ENCODE measurements at regions not wholly inside any gene's neighbourhood (a gene's known extent, or its start where the extent isn't known, plus 50 kb on each side); places are given as distances from the start of the nearest gene placed in this dataset.
"Not testable (repeated sequence)": the region's sequence is repeated elsewhere in the genome, so short reads cannot be mapped to it uniquely, and the experiment has no call there.

DNA sequence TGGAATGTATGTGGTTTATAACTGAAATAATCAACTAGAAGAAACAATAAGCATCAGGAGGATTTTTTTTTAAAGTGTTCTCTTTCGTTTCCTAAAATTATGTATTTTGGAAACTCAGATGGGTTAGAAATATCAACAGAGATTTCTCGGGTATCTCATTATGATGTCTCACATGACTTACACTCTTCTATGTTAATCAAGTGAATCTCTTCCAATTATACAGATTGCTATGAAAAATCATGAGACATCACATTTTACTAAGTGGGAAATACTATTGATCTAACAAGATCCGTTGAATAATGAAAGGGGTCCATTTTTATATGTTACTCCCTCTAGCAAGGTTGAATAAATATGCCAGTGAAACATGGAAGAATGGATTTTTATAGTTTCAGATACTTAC, 54.7 kb upstream of the NRIP1 start:
- DNase-seq = no peak

GRCh38 chr21:15121097-15121654, 56.4 kb upstream of the NRIP1 start:
- no peak for DNase-seq

GRCh38 chr21:15121655-15122120, 56.9 kb upstream of the NRIP1 start:
- no peak for DNase-seq

GRCh38 chr21:15122241-15122640, 57.4 kb upstream of the NRIP1 start:
- no peak for DNase-seq

DNA sequence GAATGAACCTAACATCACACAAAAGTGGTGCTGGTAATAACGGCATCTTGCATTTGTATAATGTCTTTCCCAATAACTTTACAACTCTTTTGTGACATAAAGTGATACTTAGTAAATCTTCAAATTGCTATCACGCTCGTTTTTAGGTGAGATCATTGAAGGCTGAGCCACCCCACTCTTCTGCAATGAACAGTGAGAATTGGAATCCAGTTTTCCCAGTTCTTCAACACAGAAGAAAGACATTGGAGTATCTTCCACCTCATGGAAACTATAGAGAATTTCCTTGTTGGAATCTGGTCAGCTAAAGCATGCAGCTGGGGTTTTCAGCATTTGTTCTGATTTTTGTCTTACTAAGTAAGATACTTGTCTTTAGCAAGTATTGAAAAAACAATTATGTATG, 59.9 kb upstream of the NRIP1 start:
- DNase-seq = no peak

- DNase-seq = no peak
Observed at GRCh38 chr21:15126948-15127347, 62.1 kb upstream of the NRIP1 start.

DNA sequence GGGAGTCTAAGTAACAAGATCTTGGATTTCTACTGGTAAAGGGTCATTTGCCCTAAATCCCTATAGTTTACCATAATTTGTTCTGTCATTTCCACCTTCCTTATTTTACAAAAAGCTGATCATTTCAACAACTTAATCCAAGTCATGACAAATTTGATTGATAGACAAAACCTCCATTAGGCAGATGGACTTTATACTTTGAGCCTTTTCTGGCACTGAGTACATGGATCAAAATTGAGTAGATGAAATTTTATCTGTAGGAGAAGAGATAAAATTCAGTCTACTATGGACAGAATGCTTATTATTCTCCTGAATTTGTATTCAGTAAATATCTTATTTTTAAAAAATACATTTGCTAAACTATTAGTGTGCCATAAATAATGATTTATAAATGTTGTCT, 62.6 kb upstream of the NRIP1 start:
- no peak for DNase-seq

- DNase-seq = no peak
Observed at GRCh38 chr21:15128267-15128666, 63.5 kb upstream of the NRIP1 start.

GRCh38 chr21:15128714-15129113, 63.9 kb upstream of the NRIP1 start:
- not testable (repeated sequence) for DNase-seq

GRCh38 chr21:15130326-15130725, 65.5 kb upstream of the NRIP1 start:
- DNase-seq = no peak

DNA sequence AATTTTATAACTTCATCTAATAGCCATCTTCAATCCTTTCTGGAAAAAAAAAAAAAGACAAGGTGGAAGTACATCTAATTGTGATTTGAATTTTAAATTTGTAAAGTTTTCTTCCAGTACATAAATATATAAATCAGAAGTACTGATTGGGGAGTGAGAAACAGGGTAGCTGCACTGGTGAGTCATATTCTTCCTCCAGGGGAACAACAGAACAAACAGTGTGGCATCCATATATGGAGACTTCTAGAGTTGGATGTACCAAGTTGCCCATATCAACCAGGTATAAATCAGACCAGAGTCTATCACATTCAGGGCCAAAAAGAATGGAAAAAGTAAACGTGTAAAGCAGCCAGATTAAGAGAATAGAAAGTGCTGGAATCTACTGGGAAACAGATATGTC, 66.0 kb upstream of the NRIP1 start:
- no peak for DNase-seq

DNA sequence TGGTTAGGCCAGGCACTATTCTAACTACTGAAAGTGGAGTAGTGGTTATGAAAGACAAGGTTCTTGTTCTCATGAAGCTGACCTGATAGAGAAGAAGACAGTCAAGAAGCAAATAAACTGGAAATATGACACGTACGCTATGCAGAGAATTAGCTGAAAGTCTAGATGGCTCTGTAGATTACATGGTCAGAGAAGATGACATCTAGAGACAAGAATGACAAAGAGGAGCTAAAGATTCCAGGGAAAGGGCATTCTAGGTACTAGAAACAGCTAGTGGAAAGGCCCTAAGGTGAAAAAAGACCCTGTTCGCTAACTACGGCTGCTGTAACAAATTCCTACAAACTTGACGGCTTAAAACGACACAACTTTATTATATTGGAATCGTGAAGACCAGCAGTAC, 68.0 kb upstream of the NRIP1 start:
- DNase-seq = no peak

DNA sequence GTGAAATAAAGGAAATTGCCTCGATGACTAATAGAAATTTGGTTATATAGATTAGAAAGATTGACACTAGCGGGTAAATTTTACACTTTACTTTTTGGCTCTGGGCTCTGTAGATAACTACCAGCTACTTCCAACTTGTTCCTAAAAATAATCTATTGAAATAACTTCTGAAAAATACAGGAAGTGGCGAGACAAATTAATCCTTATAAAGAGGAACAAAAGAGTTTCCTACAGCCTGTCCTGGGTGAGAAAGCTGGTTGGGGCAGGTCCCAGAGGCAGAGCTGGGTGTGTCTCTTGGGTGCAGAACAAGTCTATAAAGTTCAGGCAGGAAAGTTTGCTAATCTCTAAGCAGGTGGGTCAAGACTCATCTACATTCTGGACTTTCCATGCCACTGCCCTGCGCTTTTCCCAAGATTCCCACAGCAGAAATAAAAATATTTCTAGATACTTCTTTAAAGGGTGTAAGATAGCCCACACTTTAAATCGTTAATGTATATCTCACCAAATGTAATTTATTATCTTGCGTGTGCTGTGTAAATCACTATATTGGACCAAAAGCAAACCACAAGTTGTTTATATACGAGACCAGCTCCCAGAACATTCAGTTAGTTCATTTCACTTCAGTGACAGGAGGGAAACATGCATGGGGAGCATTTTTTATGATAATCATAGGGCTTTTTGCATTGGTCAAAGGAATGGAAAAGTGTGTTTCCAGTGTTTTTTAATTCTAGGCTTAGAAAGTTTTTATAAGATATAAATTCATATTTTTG, 70.1 kb upstream of the NRIP1 start:
- no peak for DNase-seq

DNA sequence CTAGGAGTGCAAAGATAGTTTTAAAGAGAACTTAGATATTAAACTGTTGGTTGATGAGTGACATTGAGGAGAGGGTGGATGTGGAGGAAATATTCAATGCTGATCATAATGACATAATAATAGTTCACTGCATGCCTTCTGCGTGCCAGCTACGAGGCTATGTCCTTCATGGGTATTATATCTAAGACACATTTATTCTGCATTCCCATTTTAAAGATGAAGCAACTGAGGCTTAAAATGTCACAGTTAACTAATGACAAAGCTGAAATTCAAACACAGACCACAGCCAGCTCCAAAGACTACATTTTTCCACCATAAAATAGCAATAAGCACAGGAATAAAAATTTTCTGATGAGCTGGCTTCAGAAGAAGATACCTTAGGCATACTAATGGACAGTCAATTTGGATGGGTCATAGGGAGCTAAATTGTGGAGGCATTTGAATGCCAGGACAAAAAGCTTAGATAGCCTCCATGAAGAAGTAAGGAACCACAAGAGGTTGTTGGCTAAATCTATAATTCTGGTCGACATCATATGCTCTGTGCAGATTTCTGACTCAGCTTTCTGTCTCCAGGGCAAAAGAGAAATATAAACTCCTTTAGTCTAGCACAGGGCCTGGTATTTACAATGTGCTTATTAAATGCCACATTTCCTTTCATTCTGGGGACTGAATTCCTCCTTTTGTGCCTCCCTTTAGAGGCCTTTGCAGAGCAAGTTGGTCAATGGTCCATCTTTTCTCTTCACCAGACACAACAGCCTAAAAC, 71.2 kb upstream of the NRIP1 start:
- DNase-seq = no peak

DNA sequence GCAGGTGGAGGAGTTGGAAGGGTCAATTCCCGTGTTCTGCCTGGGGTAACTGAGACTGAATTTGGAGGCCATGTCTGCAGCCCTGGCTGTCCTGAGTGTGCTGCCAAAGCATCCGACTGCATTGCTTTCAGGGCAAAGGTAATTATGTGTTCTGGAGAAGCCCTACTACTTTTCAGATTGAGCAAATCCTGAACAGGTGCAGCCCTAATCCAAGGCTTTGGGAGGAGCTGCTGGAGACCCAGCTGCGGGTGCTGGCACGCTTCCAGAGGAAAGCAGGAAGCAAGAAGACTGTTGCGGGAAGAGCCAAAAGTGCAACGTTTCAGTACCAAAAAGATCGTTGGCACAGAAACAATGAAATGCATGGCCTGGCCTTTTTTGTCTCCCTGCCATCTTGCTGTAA, 73.7 kb upstream of the NRIP1 start:
- no peak for DNase-seq

- no peak for DNase-seq
Observed at GRCh38 chr21:15139898-15140297, 75.1 kb upstream of the NRIP1 start.

GRCh38 chr21:15140321-15141019, 75.7 kb upstream of the NRIP1 start:
- no peak for DNase-seq

DNA sequence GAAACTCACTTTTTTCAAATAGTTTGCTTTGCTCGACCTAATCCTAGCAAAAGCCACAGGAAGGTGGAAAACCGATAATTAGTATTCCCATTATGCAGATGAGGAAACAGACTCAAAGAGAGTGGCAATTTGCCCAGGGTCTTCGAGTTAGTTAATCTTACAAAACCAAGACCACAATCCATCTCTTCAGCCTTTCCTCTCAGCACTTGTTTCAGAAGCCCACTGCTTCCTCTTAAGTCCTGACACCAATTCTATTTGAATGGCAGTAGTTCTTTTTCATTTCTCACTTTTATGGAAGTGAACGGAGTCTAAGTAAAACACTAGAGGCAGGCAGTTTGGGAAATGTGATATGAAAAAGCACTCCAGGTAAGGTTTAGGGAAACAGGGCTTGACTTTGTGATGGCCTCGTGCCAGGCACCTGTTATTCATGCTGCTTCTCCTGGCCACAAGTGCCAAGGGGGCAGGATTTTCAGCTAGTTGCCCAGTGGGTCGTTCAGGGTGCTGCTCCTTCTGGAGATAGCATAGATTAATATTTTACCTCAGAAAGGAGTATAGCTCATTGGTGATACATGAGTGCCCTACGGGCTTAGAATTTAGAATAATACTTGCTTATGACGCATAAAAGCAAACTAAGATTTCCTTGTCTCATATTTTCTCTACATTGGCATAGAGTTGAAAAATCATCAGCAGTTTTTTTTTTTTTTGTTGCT, 76.6 kb upstream of the NRIP1 start:
- DNase-seq = no peak

- no peak for DNase-seq
Observed at GRCh38 chr21:15144026-15144425, 79.2 kb upstream of the NRIP1 start.

GRCh38 chr21:15148437-15148836, 83.6 kb upstream of the NRIP1 start:
- no peak for DNase-seq

- DNase-seq = no peak
Observed at GRCh38 chr21:15149600-15150224, 84.9 kb upstream of the NRIP1 start.

DNA sequence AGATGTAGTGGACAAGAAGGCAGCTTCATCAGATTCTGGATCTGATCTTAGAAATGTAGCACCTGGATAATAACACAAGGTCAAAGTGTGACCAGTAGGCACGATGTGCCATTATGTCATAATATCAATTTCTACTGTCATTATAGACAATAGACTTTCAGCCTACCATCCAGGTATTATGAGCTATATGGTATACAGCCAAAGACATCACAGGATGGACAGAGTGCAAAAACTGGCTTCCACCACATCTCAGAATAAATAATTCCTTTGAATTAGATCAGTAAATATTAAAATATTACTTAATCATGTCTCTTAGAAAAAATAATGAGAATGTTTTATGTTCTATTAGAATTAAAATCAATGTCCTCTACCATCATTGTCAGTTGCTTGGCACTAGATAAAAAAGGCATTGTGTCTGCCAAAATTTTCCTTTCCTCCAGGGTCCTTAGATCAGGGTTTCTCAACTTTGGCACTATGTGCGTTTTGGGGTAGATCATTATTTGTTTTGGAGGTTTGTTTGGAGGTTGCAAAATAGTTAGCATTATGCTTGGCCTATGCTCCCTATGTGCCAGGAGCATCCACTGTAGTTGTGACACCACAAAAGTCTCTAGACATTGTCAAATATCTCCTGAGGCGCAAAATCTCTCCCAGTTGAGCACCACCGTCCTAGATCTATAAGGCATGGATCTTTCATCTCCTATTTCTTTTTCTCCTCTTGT, 86.7 kb upstream of the NRIP1 start:
- DNase-seq = no peak
